ENCODE measurements at regions not wholly inside any gene's neighbourhood (a gene's known extent, or its start where the extent isn't known, plus 50 kb on each side); places are given as distances from the start of the nearest gene placed in this dataset.

GRCh38 chr3:88219138-88219792 lies 69.5 kb downstream of the C3orf38 start:
- DNase-seq (peak; percentile 49), ATAC-seq (ENCODE audit: low read depth) (peak; percentile 87)
- H2BK5ac ChIP-seq (ENCODE audit: low read depth, low read length, poor library complexity, severe bottlenecking) = no peak overlapping the region
- H4K91ac ChIP-seq (ENCODE audit: insufficient read depth, low read depth, low read length) = no peak overlapping the region
- no peaks in the 10 kb centered on the region for H3K27me3 ChIP-seq (ENCODE audit: control insufficient read depth, insufficient read depth, low read length)
- no peak overlapping the region for H3K4ac ChIP-seq (ENCODE audit: low read depth, low read length)
- H3K27ac ChIP-seq (ENCODE audit: insufficient read depth, low read length) = no peak overlapping the region
- no peak overlapping the region for H2BK20ac ChIP-seq (ENCODE audit: low read depth, low read length)
- H4K20me1 ChIP-seq (ENCODE audit: insufficient read depth, low read length) = no peaks in the 10 kb centered on the region
- no peak overlapping the region for H3K9ac ChIP-seq (ENCODE audit: low read depth, low read length)
- no peak overlapping the region for H3K23ac ChIP-seq (ENCODE audit: low read depth, low read length)
- no peak overlapping the region for H3K14ac ChIP-seq (replicated peaks; ENCODE audit: low read depth, low read length)
- dilution Hi-C loops (cut with HindIII; ENCODE audit: low sequenced_read_pairs, unreplicated experiment) (no loop called here), intact Hi-C loops (cut with micrococcal nuclease) (loop anchor here (1.0 to 5.0 kb wide), 4 partner anchors 880 to 1873 kb away; no protein-coding TSS in a partner anchor), in situ Hi-C loops (cut with MboI; ENCODE audit: low sequenced_read_pairs) (loop anchor here (25.0 kb wide), 1 partner anchor 1643 kb away; no protein-coding TSS in a partner anchor)
- no peak overlapping the region for H2AK5ac ChIP-seq (ENCODE audit: low read depth, low read length)
- H3K9me1 ChIP-seq (ENCODE audit: insufficient read depth, low read length) = no peaks in the 10 kb centered on the region
- no peaks in the 10 kb centered on the region for H3K9me3 ChIP-seq (ENCODE audit: control insufficient read depth, insufficient read depth, low read length)
- H3K79me1 ChIP-seq (ENCODE audit: low read depth in 1 of 2, low read length in 2 of 2) = no peaks in the 10 kb centered on the region
- BruUV-seq (replicated peaks) = no TSS peak
- WGBS, 2 experiments (ENCODE audit: extremely low coverage in 2 of 2, insufficient read length in 1 of 2) = no CpG with 5 or more reads among the region's 7 CpGs
- H3K4me2 ChIP-seq (ENCODE audit: low read depth, low read length) = no peak overlapping the region
- H3K36me3 ChIP-seq (ENCODE audit: control insufficient read depth, insufficient read depth, low read length) = no peaks in the 10 kb centered on the region
- H3K56ac ChIP-seq (ENCODE audit: extremely low read depth, insufficient read depth, low read length) = no peak overlapping the region
- H4K5ac ChIP-seq (ENCODE audit: low read depth, low read length) = no peak overlapping the region
- H2AFZ ChIP-seq (replicated peaks; ENCODE audit: low read length, poor library complexity) = peak overlapping the region; percentile 13
- TF ChIP-seq RAD21 (IDR thresholded peaks at IDR 0.05; ENCODE audit: low read length) (peak; percentile 70), CEBPB (IDR thresholded peaks at IDR 0.05; ENCODE audit: low read depth, low read length) (no peak), SMC3 (IDR thresholded peaks at IDR 0.05; ENCODE audit: low read depth, low read length) (peak; percentile 48), CTCF (conservative IDR thresholded peaks at IDR 0.05; ENCODE audit: low read depth, low read length) (peak; percentile 65)
- POLR2A ChIA-PET (ENCODE audit: unreplicated experiment) = no interaction called here
- CTCF ChIA-PET = interaction anchor here (0.6 to 1.7 kb wide), 6 partner anchors 14 to 1873 kb away, joined by 3 to 5 read pairs (median 4); partner anchors contain the start of gene EPHA3
- no peak overlapping the region for H2BK120ac ChIP-seq (ENCODE audit: low read depth, low read length)
- no peak overlapping the region for H3K18ac ChIP-seq (ENCODE audit: low read depth, low read length)
- H4K8ac ChIP-seq (ENCODE audit: low read depth in 2 of 2, low read length in 2 of 2) = no peak overlapping the region
- no peak overlapping the region for H2BK15ac ChIP-seq (ENCODE audit: low read depth, low read length)
- no peaks in the 10 kb centered on the region for H3K4me1 ChIP-seq (ENCODE audit: control insufficient read depth, insufficient read depth, low read length)
- H3K4me3 ChIP-seq (ENCODE audit: insufficient read depth, low read depth, low read length) = no peak overlapping the region
- no peak overlapping the region for H2AK9ac ChIP-seq (replicated peaks; ENCODE audit: low read depth, low read length, poor library complexity)

All from IMR-90 (cell line).